ENCODE measurements at regions not wholly inside any gene's neighbourhood (a gene's known extent, or its start where the extent isn't known, plus 50 kb on each side); places are given as distances from the start of the nearest gene placed in this dataset.
"Not testable (repeated sequence)": the region's sequence is repeated elsewhere in the genome, so short reads cannot be mapped to it uniquely, and the experiment has no call there.

DNA sequence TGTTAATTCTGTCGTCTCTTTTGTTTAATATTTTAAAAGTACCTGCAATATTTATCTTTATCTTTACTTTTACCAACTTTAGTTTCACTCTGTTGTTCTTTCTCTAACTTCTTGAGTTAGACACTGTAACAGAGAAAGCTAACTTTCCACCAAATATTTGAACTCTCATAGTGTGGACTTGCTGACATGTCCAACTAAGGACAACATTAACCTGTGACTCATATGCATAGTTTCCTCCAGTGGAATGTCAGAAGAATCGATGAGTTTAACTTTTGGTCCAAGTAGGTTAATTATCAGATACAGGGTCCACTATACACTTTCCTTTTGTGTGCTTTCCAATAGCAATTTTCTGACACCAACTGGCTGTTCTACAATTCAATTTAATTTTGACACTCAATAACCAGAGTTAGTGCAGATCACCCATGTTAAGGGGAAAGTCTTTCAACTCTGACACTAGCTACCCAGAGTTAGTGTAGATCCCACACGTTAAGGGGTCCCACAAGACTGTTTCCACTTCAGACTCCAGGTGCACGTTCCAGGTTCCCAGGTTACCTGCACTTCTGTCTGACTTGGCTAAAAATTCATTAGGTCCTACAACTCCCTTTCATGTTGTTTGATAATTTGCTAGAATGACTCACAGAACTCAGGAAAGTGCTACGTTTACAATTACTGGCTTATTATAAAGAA is 559.0 kb upstream of the AMOT start:
- TF ChIP-seq, protein P1, sequence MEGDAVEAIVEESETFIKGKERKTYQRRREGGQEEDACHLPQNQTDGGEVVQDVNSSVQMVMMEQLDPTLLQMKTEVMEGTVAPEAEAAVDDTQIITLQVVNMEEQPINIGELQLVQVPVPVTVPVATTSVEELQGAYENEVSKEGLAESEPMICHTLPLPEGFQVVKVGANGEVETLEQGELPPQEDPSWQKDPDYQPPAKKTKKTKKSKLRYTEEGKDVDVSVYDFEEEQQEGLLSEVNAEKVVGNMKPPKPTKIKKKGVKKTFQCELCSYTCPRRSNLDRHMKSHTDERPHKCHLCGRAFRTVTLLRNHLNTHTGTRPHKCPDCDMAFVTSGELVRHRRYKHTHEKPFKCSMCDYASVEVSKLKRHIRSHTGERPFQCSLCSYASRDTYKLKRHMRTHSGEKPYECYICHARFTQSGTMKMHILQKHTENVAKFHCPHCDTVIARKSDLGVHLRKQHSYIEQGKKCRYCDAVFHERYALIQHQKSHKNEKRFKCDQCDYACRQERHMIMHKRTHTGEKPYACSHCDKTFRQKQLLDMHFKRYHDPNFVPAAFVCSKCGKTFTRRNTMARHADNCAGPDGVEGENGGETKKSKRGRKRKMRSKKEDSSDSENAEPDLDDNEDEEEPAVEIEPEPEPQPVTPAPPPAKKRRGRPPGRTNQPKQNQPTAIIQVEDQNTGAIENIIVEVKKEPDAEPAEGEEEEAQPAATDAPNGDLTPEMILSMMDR (IDR thresholded peaks at IDR 0.05; ENCODE audit: low read depth, low read length) = no peak
- DNase-seq (ENCODE audit: low read depth, low spot score) = peak; percentile 31
- no peak overlapping the region for H3K4me3 ChIP-seq (ENCODE audit: low read depth, low read length)
- in situ Hi-C loops (cut with HindIII; ENCODE audit: low sequenced_read_pairs) = no loop called here

DNA sequence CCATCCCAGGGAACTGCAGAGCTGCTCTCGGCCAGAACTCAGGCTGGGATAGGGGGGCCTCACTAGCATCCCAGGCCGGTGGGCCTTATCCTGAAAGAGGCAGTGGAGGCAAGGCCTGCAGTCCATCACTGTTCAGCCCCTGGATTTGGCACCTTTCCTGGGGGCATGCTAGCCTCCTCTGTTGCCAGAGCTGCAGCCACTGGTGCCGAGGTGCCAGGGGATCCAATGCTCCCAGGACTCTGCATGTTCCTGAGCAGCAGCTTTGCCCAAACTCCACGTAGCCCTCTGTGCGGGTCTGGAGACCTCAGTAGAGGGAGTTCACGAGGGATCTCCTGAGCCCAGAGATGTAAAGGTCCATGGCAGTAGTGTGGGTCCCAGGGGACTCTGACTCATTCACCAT is 551.7 kb upstream of the AMOT start:
- TF ChIP-seq, protein P1 (IDR thresholded peaks at IDR 0.05; ENCODE audit: low read depth, low read length) = no peak
- in situ Hi-C loops (cut with HindIII; ENCODE audit: low sequenced_read_pairs) = no loop called here
- no peak for DNase-seq (ENCODE audit: low read depth, low spot score)
- no peak overlapping the region for H3K4me3 ChIP-seq (ENCODE audit: low read depth, low read length)

DNA sequence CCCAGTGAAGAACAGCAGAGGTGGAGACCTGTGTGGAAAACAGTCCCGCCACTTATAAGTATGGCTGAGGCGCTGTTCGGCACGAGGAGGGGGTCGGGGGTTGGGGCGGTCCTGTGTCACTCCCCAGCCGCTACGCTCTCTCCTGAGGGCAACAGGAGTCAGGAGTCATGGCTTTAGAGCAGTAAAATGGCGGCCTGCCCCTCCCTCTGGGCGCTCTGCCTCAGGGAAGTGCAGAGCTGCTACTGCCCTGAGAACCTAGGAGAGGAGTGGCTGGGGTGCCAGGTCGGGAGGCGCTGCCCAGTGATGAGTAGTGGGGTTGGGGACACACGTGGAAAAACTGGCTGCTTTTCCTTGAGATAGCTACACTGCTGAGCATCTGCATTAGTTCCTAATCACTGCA is 551.2 kb upstream of the AMOT start:
- no peak for DNase-seq (ENCODE audit: low read depth, low spot score)
- in situ Hi-C loops (cut with HindIII; ENCODE audit: low sequenced_read_pairs) = no loop called here
- TF ChIP-seq, protein P1 (IDR thresholded peaks at IDR 0.05; ENCODE audit: low read depth, low read length) = no peak
- no peak overlapping the region for H3K4me3 ChIP-seq (ENCODE audit: low read depth, low read length)

DNA sequence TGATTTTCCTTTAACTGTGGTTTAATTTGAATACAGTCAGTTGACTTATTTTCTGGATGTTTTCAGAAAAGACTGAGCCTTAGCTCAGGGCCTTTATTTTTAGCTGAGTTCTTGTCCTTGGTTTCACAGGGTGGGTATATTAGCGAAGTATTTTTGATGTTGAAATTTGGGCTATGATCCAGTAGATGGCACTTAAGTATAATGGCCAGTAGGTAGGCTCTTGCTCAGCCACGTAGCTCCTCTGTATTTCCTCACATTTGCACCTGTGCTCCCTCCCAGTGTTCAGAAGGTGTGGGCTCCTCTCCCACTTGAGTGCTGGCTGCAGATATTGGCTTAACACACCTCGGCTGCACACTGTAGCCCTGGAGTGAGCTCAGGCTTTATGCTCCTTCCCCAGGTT is 549.9 kb upstream of the AMOT start:
- TF ChIP-seq, protein P1 (IDR thresholded peaks at IDR 0.05; ENCODE audit: low read depth, low read length) = no peak
- H3K4me3 ChIP-seq (ENCODE audit: low read depth, low read length) = no peak overlapping the region
- DNase-seq (ENCODE audit: low read depth, low spot score) = no peak
- in situ Hi-C loops (cut with HindIII; ENCODE audit: low sequenced_read_pairs) = no loop called here

DNA sequence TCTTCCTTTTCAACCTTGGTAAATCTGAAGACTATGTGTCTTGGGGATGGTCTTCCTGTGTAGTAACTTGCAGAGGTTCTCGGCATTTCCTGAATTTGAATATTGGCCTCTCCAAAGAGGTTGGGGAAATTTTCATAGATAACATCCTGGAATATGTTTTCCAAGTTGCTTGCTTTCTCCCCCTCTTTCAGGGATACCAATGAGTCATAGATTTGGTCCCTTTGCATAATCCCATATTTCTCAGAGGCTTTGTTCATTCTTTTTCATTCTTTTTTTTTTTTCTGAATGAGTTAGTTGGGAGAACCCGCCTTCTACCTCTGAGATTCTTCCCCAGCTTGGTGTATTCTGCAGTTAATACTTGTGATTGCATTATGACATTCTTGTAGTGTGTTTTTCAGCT is 549.2 kb upstream of the AMOT start:
- TF ChIP-seq, protein P1 (IDR thresholded peaks at IDR 0.05; ENCODE audit: low read depth, low read length) = no peak
- no peak overlapping the region for H3K4me3 ChIP-seq (ENCODE audit: low read depth, low read length)
- in situ Hi-C loops (cut with HindIII; ENCODE audit: low sequenced_read_pairs) = no loop called here
- no peak for DNase-seq (ENCODE audit: low read depth, low spot score)

DNA sequence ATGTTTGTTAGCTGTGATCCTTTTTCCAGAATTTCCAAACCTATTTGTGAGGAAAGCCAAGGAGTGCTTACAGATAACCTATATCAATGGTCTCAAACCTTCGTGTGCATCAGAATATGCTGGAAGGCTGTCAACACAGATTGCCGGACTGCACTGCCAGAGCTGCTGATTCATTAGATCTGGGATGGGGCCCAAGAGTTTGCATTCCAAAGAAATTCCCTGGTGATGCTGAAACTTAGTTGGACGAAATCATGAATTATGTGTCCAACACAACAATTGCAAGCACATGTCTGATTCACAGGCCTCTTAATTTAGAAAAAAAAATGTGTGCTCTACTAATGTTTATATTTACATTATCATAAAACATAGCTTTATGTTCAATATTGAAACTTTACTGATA is 544.0 kb upstream of the AMOT start:
- DNase-seq (ENCODE audit: low read depth, low spot score) = peak; percentile 76
- TF ChIP-seq, protein P1 (IDR thresholded peaks at IDR 0.05; ENCODE audit: low read depth, low read length) = no peak
- in situ Hi-C loops (cut with HindIII; ENCODE audit: low sequenced_read_pairs) = no loop called here
- H3K4me3 ChIP-seq (ENCODE audit: low read depth, low read length) = no peak overlapping the region

DNA sequence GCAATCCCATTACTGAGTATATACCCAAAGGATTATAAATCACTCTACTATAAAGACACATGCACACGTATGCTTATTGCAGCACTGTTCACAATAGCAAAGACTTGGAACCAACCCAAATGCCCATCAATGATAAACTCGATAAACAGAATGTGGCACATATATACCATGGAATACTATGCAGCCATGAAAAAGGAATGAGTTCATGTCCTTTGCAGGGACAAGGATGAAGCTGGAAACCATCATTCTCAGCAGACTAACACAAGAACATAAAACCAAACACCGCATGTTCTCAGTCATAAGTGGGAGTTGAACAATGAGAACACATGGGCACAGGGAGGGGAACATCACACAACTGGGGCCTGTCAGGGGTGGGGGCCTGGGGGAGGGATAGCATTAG is 532.8 kb upstream of the AMOT start:
- DNase-seq (ENCODE audit: low read depth, low spot score); H3K4me3 ChIP-seq (ENCODE audit: low read depth, low read length); in situ Hi-C loops (cut with HindIII; ENCODE audit: low sequenced_read_pairs): not testable (repeated sequence)
